C4-2B (cell line): ENCODE measurements at regions not wholly inside any gene's neighbourhood (a gene's known extent, or its start where the extent isn't known, plus 50 kb on each side); places are given as distances from the start of the nearest gene placed in this dataset.

Source experiments
- CTCF ChIP-seq: fragments of 450-650 bp; conservative IDR thresholded peaks from 2 replicates; pipeline ENCODE4 v1.5.1; 2017; ENCODE audit warnings: mild to moderate bottlenecking
- ZFX ChIP-seq: fragments of 450-650 bp; IDR thresholded peaks from 2 replicates; pipeline ENCODE4 v1.6.1; 2017

- TF ChIP-seq CTCF (no peak), ZFX (no peak)
Observed at GRCh38 chr2:15881120-15881433, 59.3 kb upstream of the MYCN start.
